ENCODE measurements at regions not wholly inside any gene's neighbourhood (a gene's known extent, or its start where the extent isn't known, plus 50 kb on each side); places are given as distances from the start of the nearest gene placed in this dataset.

GRCh38 chr13:88461272-88462009, 790.3 kb downstream of the SLITRK5 start:
- no peak overlapping the region for H3K9ac ChIP-seq (ENCODE audit: low read length)
- ChIA-PET CTCF (no interaction called here), POLR2A (no interaction called here), RAD21 (ENCODE audit: low non-redundant PET in 1 of 2, low total read pairs in 2 of 2, uncharacterized antibody in 2 of 2, unreplicated experiment in 2 of 2) (no interaction called here)
- H3K27ac ChIP-seq (ENCODE audit: low read depth, low read length), result no peak overlapping the region
- H3K4me3 ChIP-seq (replicated peaks in 1 of 2; ENCODE audit: low read depth in 1 of 2, low read length in 2 of 2), result no peak overlapping the region
- H2AFZ ChIP-seq (ENCODE audit: low read depth, low read length, poor library complexity, severe bottlenecking), result no peak overlapping the region
- no peaks in the 10 kb centered on the region for H3K9me3 ChIP-seq (ENCODE audit: control insufficient read depth in 1 of 2, insufficient read depth in 1 of 2, low read depth in 1 of 2, low read length in 2 of 2)
- ATAC-seq, result no peak
- no peaks in the 10 kb centered on the region for H3K79me2 ChIP-seq (ENCODE audit: insufficient read depth, low read length)
- no peaks in the 10 kb centered on the region for H3K9me2 ChIP-seq (ENCODE audit: insufficient read depth)
- H3K4me1 ChIP-seq (ENCODE audit: control insufficient read depth in 1 of 2, insufficient read depth in 2 of 2, low read length in 2 of 2), result no peaks in the 10 kb centered on the region
- no peak for DNase-seq (ENCODE audit: low read depth, low spot score)
- no peaks in the 10 kb centered on the region for H3K36me3 ChIP-seq (ENCODE audit: control insufficient read depth in 1 of 2, insufficient read depth in 2 of 2, low read length in 2 of 2)
- TF ChIP-seq EGR1 (IDR thresholded peaks at IDR 0.05; ENCODE audit: low read depth) (no peak), EZH2 (IDR thresholded peaks at IDR 0.05) (no peak), SP1 (IDR thresholded peaks at IDR 0.05; ENCODE audit: low read depth) (no peak), CBX3 (IDR thresholded peaks at IDR 0.05; ENCODE audit: low read depth) (no peak), SIN3A (IDR thresholded peaks at IDR 0.05; ENCODE audit: low read depth) (no peak), FOSL1 (IDR thresholded peaks at IDR 0.05; ENCODE audit: low read depth) (no peak), ZFX (IDR thresholded peaks at IDR 0.05) (no peak), POLR2AphosphoS5 (IDR thresholded peaks at IDR 0.05; ENCODE audit: low read depth, low read length) (no peak), RAD21 (IDR thresholded peaks at IDR 0.05; ENCODE audit: low read depth) (no peak)
- TF ChIP-seq, protein P1, sequence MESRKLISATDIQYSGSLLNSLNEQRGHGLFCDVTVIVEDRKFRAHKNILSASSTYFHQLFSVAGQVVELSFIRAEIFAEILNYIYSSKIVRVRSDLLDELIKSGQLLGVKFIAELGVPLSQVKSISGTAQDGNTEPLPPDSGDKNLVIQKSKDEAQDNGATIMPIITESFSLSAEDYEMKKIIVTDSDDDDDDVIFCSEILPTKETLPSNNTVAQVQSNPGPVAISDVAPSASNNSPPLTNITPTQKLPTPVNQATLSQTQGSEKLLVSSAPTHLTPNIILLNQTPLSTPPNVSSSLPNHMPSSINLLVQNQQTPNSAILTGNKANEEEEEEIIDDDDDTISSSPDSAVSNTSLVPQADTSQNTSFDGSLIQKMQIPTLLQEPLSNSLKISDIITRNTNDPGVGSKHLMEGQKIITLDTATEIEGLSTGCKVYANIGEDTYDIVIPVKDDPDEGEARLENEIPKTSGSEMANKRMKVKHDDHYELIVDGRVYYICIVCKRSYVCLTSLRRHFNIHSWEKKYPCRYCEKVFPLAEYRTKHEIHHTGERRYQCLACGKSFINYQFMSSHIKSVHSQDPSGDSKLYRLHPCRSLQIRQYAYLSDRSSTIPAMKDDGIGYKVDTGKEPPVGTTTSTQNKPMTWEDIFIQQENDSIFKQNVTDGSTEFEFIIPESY (IDR thresholded peaks at IDR 0.05; ENCODE audit: extremely low read depth, insufficient replicate concordance, low read length), result no peak
- TF ChIP-seq, protein P2, sequence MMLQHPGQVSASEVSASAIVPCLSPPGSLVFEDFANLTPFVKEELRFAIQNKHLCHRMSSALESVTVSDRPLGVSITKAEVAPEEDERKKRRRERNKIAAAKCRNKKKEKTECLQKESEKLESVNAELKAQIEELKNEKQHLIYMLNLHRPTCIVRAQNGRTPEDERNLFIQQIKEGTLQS (IDR thresholded peaks at IDR 0.05), result no peak
- no peaks in the 10 kb centered on the region for H4K20me1 ChIP-seq (ENCODE audit: insufficient read depth)
- H3K27me3 ChIP-seq (ENCODE audit: insufficient read depth, low read length), result no peaks in the 10 kb centered on the region
- no peak overlapping the region for H3K4me2 ChIP-seq (ENCODE audit: low read length)
- no TSS peak for BruUV-seq (replicated peaks)
- intact Hi-C loops (cut with micrococcal nuclease), result no loop called here

Data from HCT116 (cell line).